ENCODE measurements at regions not wholly inside any gene's neighbourhood (a gene's known extent, or its start where the extent isn't known, plus 50 kb on each side); places are given as distances from the start of the nearest gene placed in this dataset.

GRCh38 chr7:115128154-115128553 lies 206.3 kb downstream of the MDFIC start:
- intact Hi-C loops (cut with DNase I, micrococcal nuclease): no loop called here
- no peaks in the 10 kb centered on the region for H3K9me3 ChIP-seq
- DNase-seq: no peak
- no peaks in the 10 kb centered on the region for H3K36me3 ChIP-seq (ENCODE audit: low read depth)
- no peak for TF ChIP-seq CTCF (IDR thresholded peaks at IDR 0.05)
- ATAC-seq: no peak
- no peak overlapping the region for H3K4me3 ChIP-seq
- no peaks in the 10 kb centered on the region for H3K4me1 ChIP-seq (ENCODE audit: low read depth)

GRCh38 chr7:115127399-115128021 lies 205.6 kb downstream of the MDFIC start:
- intact Hi-C loops (cut with DNase I, micrococcal nuclease): no loop called here
- no peaks in the 10 kb centered on the region for H3K9me3 ChIP-seq
- no peaks in the 10 kb centered on the region for H3K4me1 ChIP-seq (ENCODE audit: low read depth)
- ATAC-seq: no peak
- no peaks in the 10 kb centered on the region for H3K36me3 ChIP-seq (ENCODE audit: low read depth)
- DNase-seq: no peak
- no peak for TF ChIP-seq CTCF (IDR thresholded peaks at IDR 0.05)
- H3K4me3 ChIP-seq: no peak overlapping the region

- Histone ChIP-seq H3K4me3 (no peak overlapping the region), H3K4me1 (ENCODE audit: low read depth) (no peaks in the 10 kb centered on the region), H3K9me3 (no peaks in the 10 kb centered on the region), H3K36me3 (ENCODE audit: low read depth) (no peaks in the 10 kb centered on the region)
- DNase-seq (no peak), ATAC-seq (no peak)
- intact Hi-C loops (cut with DNase I, micrococcal nuclease): no loop called here
- no peak for TF ChIP-seq CTCF (IDR thresholded peaks at IDR 0.05)
These were observed 203.9 kb downstream of the MDFIC start for GRCh38 chr7:115125750-115126149.

GRCh38 chr7:115125312-115125711 lies 203.4 kb downstream of the MDFIC start:
- DNase-seq: no peak
- no peak for TF ChIP-seq CTCF (IDR thresholded peaks at IDR 0.05)
- Histone ChIP-seq H3K9me3 (no peaks in the 10 kb centered on the region), H3K4me3 (no peak overlapping the region), H3K4me1 (ENCODE audit: low read depth) (no peaks in the 10 kb centered on the region), H3K36me3 (ENCODE audit: low read depth) (no peaks in the 10 kb centered on the region)
- intact Hi-C loops (cut with DNase I, micrococcal nuclease): no loop called here
- no peak for ATAC-seq

GRCh38 chr7:115124409-115124939 lies 202.6 kb downstream of the MDFIC start:
- no peak for ATAC-seq
- TF ChIP-seq CTCF (IDR thresholded peaks at IDR 0.05): no peak
- Histone ChIP-seq H3K4me3 (no peak overlapping the region), H3K36me3 (ENCODE audit: low read depth) (no peaks in the 10 kb centered on the region), H3K4me1 (ENCODE audit: low read depth) (no peaks in the 10 kb centered on the region), H3K9me3 (no peaks in the 10 kb centered on the region)
- intact Hi-C loops (cut with DNase I, micrococcal nuclease): no loop called here
- no peak for DNase-seq

GRCh38 chr7:115123441-115123840 lies 201.5 kb downstream of the MDFIC start:
- no peaks in the 10 kb centered on the region for H3K4me1 ChIP-seq (ENCODE audit: low read depth)
- no peaks in the 10 kb centered on the region for H3K9me3 ChIP-seq
- ATAC-seq (no peak), DNase-seq (no peak)
- no peaks in the 10 kb centered on the region for H3K36me3 ChIP-seq (ENCODE audit: low read depth)
- intact Hi-C loops (cut with DNase I, micrococcal nuclease): no loop called here
- no peak overlapping the region for H3K4me3 ChIP-seq
- no peak for TF ChIP-seq CTCF (IDR thresholded peaks at IDR 0.05)
